Eye (tissue), 1 donor: ENCODE measurements at regions not wholly inside any gene's neighbourhood (a gene's known extent, or its start where the extent isn't known, plus 50 kb on each side); places are given as distances from the start of the nearest gene placed in this dataset.

Experiments used
- DNase-seq: peaks from one replicate; pipeline ENCODE4 v3.0.0-alpha.2; 2015

GRCh38 chr6:106035655-106036054 lies 50.5 kb upstream of the PRDM1 start:
- no peak for DNase-seq

- no peak for DNase-seq
Observed at GRCh38 chr6:106033806-106034205, 52.3 kb upstream of the PRDM1 start.

- no peak for DNase-seq
Observed at GRCh38 chr6:106027758-106028157, 58.4 kb upstream of the PRDM1 start.

DNA sequence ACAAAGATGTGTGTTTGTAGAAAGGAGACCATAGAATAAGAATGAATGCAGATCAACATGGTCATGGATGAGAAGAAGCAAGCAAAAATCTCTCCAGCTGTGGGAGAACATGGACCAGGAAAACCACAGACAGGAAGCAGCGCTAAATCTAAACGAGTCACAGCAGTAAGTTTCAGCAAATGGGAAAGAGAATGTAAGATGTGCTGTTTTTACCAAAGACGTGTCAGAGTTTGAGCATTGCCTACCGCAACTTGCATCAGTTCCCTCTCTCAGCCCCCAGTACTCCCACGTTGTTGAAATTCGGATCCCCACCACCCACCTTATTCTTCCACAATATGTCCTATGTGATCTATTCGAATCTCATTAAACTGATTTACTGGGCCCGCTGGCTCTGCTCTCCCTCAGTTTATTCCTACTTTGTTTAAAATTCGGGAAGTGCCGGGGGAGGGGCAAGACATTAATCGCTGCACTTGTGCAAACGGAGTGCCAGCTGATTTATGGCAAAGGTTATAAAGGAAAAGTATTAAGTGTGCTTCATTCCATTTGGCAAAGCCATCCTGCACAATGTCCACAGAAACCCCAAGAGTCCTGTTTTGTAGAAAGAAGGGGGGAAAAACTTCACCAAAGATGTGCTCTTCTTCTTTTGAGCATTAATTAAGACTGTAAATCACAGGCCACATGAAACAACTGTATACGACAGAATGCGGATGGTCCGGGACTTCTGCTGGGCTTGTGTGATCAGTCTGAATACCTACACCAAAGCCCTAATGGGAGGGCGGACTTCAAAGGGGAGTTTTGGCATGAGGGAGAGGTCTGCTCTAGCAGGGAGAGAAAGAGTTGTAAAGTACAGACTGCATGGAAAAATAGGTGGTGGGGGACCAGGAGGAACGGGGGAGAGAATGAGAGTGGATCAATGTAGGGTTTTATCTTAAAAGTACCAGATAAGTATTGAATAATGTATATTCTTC lies 59.1 kb upstream of the PRDM1 start:
- DNase-seq, result no peak

GRCh38 chr6:106025655-106026054 lies 60.5 kb upstream of the PRDM1 start:
- no peak for DNase-seq

DNA sequence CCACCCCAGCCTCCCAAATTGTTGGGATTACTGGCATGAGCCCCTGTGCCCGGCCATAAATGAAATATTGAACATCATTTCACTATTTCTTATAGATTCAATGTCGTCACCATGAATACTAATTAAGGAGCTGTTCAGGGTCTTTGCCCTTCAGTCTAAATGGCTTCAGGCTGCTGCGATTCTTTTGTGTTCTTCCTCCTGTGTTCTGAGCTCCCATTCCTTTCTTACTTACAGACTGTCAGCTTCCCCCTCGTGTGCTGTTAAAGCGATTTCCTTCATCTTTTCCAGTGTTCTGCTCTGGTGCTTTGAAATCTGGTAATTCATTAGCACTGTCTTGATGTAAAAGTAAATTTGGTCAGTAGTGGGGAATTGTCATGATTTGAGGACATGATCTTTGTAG lies 63.3 kb upstream of the PRDM1 start:
- DNase-seq, result peak; percentile 13

DNA sequence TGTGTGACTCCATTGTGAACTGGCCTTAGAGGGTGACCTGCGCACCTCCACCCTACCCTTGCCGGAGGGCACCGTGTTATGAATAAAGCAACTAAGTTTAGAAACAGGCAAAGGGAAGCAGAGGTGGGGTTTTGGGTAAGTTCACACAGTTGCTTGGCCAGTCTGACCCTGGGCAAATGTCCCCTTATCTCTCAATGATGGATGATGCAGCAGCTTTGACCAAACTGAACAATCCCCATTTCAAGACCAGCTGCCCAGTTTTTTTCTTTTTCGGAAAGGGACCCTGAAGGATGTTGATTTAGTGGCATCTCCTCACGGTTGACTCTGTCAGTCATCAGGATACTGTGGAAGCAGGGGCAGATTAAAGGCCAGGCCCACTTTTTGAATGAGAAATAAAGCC lies 68.7 kb upstream of the PRDM1 start:
- no peak for DNase-seq

GRCh38 chr6:106014955-106015354 lies 71.2 kb upstream of the PRDM1 start:
- no peak for DNase-seq

DNA sequence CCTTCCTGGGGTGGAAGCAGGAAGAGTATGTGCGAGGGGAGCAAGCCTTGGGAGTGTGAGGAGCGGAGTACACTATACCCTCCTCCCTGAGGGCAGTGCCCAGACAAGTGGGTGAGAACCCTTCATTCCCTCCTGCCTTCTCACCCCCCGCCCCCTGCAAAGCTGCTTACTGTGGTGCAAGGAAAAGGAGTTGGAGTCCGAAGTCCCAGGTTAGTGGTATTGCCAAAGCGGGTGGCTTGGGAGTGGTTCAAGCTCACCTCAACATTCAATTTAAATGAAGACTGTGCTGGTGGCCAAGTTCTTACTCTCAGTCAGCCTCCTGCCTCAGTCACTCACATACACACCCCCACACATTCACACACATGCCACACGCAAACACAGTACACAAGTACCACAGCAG lies 74.7 kb upstream of the PRDM1 start:
- no peak for DNase-seq

DNA sequence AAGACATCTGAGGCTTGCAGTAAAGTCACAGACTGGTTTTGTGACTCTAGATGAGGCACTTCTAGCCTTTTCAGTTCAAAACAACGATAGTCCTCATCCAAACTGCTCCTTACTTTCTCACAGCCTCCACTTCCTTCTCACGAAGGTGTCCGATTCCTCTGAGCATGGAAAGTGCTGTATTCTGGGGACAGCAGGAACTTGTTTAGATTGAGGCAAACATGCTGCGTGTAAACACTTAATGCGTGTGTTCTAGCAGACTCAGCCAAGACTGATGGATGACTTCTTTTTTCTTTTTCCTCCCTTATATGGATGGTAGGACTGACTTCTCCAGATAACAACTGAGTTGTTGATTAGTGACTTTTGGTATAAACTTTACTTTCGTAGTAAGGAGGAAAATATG lies 80.2 kb upstream of the PRDM1 start:
- DNase-seq, result no peak

DNA sequence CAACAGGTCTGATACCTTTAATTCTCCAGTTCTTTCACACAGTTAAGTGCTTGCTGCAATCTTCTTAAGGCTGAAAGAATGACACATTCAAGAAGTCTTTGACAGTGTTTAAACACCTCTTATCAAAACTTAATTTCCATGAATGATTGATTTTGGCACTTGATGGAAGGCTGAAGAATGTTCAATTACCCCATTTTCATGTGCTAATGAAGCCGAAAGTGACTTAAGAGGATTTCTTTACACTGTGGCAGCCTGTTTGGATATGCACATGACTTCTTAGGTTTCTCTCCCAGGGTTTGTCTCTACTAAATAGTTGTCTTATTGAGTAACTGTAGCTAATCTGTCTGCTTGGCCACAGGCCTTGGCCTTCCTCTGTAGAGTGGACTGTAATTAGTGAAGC lies 81.1 kb upstream of the PRDM1 start:
- DNase-seq, result no peak

- no peak for DNase-seq
Observed at GRCh38 chr6:106003268-106003987, 82.7 kb upstream of the PRDM1 start.

GRCh38 chr6:106002005-106002404 lies 84.1 kb upstream of the PRDM1 start:
- no peak for DNase-seq

DNA sequence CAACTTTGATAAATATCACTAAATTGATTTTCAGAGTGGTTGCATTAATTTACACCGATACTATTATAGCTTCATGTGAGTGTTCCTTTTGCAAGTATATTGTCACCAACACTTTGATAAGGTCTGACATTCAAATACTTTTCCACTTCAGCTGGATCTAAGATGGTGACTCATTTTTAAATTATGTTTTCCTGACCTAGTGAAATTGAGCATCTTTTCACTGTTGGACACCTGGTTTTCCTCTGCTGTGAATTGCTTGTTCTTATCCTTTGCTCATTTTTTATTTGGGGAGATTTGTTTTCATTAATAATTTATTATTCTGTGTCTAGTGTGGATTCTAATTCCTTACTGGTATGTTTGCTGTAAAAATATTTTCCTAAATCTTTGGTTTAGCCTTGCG lies 85.2 kb upstream of the PRDM1 start:
- DNase-seq, result no peak

DNA sequence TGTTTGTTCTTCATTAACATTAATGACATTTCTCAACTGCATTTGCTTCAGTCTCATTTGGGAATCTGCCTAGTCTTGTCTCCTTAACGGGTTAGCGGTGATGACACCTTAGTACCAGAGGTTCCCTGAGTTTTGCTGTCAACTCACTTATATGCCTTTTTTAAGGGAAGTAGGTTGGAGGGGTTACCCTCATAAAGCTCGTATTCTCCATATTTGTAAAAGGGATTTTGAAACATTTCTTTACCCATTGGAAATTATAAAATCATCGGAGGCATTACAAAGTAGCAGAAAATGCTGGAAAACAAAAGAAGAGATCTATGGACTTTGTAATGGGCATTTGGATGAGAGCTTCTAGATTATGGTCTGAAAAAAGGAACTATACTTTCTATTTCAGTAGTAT lies 88.7 kb upstream of the PRDM1 start:
- DNase-seq, result no peak

- DNase-seq, result peak; percentile 59
Observed at GRCh38 chr6:105995391-105995865, 90.7 kb upstream of the PRDM1 start.

DNA sequence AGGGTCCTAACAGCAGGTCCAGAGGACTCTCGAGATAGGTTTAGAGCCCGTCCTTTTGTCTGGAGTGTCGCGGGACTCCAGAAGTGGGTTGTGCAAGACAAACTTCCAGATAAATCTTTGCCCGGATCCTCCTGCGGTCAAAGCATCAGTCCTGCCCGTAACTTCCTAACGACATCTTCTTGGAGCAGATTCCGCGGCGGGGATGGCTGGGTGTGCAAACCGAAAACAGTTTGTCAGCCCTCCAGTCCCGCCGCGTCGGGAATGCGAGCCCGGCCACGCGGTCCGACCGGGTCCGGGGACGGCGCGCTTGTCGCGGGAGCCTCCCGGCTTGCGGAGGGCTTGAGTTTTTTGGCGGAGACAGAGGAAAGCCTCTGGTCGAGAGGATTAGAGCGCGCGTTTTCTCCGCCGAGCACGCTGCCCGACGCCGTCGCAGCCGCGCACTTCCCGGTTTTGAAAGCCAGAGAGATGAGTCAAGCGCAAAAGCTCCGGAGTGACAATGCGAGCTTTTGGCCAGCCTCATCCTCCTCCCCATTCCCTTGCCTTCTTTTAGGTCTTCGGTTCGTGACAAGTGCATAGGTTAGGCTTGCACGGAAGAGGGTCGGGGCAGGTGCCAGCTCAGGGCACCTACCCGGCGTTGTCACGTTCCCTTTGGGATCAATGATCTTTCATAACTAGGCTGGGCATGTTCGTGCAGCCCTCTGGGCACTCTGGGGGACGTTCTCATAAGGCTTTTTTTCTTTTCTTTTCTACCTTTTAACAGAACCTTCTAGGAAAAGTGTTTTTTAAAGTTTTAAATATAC lies 91.3 kb upstream of the PRDM1 start:
- DNase-seq, result peak; percentile 87

GRCh38 chr6:105994118-105994590 lies 92.0 kb upstream of the PRDM1 start:
- no peak for DNase-seq

GRCh38 chr6:105993341-105994117 lies 92.6 kb upstream of the PRDM1 start:
- peak; percentile 78 for DNase-seq

DNA sequence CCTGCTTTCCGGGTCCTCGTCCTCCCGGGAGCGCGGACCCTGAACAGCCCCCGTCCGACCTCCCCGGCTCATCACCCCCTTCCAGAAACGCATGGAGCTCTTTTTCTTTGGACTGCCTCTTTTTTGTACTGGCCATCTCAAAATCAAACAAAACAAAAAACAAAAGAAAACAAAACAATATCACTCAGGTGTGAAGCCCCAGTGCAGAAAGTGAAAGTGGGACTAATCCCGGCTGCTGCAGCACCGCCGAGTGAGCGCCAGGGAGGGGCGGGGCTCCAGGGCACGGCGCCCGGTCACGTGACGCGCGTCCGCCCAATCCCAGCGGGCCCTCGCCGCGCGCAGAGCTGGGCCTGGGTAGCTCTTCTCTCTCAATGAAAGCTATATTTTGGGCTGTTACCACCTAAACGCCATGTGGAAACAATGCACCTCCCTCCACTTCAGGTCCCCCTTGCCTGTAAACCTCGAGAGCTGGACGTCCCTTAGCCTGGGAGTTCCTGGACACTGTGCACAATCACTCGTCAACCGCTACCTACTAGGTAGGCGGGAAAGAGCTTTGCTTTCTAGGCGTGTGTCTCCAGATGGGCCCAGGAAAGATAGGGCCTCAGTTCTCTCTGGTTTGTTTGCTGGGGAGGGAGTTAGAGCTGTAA lies 93.7 kb upstream of the PRDM1 start:
- peak; percentile 94 for DNase-seq

GRCh38 chr6:105991561-105992314 lies 94.4 kb upstream of the PRDM1 start:
- DNase-seq, result no peak
